Renal cortex interstitium (tissue), 11 donors: ENCODE measurements at regions not wholly inside any gene's neighbourhood (a gene's known extent, or its start where the extent isn't known, plus 50 kb on each side); places are given as distances from the start of the nearest gene placed in this dataset.
"Not testable (repeated sequence)": the region's sequence is repeated elsewhere in the genome, so short reads cannot be mapped to it uniquely, and the experiment has no call there.

Experiments
- DNase-seq, 11 donors: peaks; one replicate each; pipeline ENCODE4 v3.0.0-alpha.2; 2013; ENCODE audit warnings: low read depth in 9 of 11, low spot score in 4 of 11; ENCODE audit errors: extremely low read depth in 1 of 11

DNA sequence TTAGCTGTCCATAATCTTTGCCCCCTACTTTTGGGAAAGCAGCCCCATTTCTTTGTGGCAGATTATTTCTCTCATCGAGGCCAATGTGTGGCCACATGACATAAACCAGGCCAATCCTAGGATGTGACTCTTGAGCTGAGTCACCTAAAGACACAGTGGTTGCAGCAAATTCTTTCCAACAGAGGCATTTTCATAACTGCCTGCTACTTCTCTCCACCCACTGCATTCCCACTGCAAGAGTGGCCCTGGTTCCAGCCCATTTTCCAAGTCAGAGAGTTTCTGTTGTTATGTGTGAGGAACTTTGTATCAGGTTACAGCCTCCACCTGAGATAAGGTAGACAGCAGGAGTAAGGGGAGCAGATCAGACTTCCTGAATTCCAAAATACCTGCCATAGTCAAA is 195.2 kb downstream of the RGS9 start:
- no peak for DNase-seq

DNA sequence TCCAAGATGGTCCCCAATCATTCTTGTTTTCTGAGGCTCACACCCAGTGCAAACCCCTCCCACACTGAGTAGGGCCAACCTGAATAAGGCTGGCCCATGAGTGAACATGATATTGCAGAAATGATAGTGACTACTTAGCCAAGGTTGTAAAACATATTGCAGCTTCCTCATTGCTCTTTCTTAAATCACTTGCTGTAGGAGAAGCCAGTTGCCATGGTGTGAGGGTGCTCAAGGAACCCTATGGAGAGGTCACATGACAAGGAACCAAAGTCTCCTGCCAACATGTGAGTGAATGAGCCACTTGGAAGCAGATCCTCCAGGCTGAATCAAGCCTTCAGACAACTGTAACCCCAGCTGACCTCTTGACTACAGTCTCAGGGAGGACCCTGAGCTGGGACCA is 191.4 kb downstream of the RGS9 start:
- DNase-seq: no peak

DNA sequence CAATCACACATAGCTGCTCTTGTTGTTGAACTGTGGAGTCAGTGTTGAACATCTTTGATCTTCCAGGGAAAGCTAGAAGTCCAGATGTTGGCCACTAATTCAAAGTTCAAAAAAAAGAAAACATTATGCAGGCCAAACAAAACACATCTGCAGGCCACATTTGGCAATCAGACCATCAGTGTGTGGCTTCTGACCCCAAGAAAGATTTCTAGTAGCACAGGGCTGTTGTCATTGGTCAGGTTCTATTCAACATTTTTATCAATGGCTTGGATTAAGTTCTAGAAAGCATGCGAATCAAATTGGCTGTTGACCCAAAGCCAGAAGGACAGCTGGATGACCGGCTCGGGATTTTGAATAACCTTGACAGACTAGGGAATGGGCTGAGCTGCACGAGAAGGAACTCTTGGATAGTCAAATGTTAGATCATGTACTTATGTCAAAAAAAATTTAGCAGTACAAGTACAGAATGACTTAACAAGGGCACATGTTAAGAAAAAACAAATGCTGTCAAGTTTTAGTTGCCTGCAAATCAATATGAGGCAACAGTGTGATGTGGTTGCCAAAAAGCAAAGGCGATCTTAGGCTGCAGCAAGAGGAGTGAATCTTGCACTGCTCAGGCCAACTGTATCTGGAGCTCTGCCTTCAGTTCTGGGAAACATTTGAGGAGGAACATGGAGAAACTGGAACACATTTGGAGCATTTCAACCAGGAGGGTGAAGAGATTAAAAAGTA is 187.6 kb downstream of the RGS9 start:
- peak in 1 of 11 donors; percentile 6 for DNase-seq

DNA sequence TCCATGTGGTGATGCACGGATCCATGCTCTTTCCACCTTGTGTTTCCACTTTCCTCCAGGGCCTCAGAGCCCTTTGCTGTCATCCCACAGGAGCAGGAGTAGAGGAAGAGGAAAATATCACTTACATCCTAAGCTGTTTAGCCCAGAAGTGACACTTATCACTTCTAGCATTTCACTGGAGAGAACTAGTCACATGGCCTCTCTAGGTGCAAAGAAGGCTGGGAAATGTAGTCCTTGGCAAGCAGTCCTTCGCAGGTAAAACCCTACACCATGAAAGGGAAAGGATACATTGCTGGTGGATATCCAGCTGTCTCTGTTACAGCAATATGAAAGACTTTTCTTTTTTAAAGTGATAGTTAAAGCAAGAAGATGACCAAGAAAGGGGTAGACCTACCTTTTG is 185.9 kb downstream of the RGS9 start:
- DNase-seq: no peak

DNA sequence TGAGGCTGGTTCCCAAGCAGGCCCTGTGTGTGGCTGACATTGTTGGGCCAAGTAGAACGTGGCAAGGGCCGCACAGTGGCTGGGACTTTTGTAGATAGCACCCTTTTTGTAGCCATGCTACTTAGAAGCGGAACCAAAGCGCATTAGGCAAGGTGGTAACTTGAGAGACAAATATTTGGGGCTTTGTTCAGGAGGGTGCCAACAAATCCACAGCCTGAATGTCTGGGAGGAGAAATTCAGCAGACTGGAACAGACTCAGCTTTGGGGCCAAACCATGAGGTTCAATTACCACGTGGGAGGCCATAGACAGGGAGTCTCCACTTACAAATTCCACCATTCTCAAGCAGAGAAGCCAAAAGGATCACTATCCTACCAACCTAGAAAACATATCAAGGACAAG is 183.7 kb downstream of the RGS9 start:
- no peak for DNase-seq

DNA sequence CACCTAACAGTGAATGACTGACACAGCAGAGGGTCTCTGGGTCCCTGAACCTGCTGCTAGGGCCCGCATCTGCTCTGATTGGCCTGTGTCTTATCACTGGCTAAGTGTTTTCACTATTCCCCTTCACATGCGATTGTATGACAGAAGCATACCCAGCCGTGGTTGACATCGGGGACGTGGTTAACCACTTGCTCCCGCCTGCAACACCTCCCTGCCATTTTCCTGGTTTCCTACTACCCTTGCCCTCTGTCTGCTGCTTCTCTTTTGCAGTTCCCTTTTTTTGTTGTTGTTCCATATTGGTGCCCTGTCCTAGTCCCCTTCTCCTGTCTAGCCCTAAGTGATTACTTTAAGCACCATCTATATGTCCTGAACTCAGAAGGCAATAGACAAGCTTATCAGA is 177.0 kb downstream of the RGS9 start:
- no peak for DNase-seq

DNA sequence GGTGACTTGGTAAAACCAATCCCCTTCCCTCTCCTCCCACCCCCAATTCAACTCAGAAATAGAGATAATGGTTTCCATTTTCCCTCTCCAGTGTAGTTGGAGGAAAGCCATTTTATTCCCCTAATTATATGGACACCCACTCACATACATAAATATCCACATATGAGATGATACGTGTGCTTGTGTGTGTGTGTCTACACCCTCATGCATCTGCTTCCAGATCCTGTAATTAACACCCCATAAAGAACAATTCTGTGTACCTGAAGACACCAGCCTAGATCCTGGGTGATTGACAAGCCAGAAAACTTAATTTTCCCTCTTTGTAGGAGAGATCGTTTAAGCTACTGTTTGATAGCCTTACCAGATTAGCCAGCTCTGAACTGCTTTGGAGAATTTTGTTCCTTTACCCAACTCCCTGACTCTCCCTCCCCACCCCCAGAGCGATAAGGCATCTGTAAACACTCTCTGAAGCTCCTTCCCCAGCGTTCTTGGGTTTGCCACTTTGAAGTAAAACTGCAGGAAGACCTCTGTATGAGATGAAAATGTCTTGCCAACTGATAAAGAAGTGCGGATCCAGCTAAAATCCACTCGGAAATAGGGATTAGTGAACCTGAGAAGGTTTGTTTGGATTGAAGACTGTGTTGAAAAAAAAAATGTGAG is 175.7 kb downstream of the RGS9 start:
- no peak for DNase-seq

DNA sequence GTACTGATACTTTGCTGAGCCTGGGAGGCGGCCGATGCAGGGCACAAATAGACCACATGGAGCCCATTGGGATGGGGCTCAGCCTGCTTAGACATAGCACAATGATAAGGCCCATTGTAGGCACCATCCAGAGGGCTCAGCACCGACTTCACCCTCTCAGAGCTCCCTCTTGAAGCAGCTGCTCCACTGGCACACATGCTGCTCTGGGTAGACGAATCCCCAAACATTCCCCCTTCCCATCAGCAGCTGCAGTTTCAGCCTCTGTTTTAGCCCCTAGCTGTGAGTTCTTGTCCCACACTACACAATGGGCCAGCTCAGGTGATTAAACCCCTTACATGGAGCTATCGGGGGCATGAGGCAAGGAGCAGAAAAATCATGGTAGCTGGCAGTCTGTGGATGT is 174.1 kb downstream of the RGS9 start:
- no peak for DNase-seq

DNA sequence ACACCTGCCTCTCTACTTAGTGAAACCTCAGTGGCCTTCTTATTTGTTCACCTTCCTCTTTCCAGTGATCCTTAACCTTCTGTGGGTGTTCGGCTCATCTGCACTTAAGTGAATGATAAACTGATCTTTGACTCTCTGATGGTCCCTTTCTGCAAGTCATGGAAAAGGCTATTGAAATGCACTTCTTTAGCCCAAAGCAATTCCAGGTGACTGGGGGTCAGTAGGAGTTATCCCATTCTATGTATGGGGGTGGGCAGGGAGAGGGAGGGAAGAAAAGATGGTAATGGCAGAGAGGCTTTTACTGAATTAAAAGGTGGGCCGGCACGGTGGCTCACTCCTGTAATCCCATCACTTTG is 170.8 kb downstream of the RGS9 start:
- DNase-seq: no peak

DNA sequence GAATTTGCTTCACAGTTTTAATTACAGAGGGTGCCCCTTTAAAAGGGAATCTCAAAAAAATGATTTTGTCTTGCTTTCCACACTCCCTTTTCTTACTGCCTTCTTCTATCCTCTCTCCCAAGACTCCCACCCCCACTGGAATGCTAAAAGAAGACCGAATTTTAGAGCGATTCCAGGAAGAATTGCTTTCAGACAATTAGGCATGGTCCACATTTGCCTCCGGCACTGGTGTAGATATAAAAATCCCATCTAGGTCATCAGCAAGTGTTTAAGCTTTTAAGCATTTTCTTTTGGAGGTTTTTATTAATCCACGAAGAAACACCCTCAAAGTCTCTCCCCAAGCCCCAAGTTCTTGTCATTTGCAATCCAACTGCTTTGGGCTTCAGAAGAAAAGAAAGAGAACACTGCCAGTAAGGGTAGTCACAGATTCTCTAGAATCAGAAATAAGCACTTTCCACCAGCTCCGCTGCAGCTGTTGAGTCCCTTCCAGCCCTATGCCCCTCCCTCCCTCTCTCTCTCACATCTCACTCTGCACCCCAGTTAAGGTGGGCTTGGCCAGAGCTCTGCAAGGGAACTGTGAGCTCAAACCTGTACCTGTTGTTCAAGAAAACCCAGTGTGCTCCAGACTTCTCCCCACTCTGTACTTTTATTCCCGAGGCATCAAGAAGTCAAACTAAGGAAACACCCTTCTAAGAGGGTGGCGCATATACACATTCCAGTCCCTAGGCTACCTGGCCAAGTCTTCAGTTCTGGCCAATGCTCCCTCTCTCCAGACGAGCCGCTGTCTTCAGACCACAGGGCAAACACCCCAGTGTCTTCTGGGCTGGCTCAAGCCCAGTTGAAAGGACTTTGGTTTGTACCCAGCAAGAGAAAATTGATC is 170.2 kb downstream of the RGS9 start:
- DNase-seq: no peak

DNA sequence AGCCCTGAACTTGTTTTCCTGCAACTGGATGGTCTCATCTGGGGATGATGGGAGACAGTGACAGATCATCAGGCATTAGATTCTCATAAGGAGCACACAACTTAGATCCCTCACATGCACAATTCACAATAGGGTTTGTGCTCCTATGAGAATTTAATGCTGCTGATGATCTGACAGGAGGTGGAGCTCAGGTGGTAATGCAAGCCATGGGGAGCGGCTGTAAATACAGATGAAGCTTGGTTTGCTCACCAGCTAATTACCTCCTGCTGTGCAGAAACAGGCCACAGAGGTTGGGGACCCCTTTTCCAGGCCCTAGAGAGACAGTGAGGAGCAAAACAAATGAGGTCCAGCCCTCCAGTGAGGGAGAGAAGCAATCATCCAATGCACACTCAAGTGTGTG is 168.6 kb downstream of the RGS9 start:
- DNase-seq: no peak

DNA sequence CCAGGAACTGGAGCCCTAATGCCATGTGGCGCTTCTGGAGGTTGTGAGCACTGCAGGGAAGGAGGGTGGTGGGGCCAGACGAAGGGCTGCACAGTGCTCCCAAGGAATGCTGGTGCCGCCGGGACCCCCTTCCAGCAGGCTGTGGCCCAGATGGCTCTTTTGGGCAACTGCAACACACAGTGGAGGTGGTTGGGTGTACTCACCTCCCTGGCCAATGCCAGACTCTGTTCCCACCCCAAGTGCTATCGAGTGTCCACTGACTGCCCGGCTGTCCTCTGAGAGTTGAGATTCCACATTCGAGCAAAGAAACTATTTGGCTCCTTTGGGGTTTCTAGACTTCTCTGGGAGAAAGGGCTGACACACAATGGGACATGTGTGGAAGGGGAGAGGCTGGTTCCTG is 167.9 kb downstream of the RGS9 start:
- no peak for DNase-seq

DNA sequence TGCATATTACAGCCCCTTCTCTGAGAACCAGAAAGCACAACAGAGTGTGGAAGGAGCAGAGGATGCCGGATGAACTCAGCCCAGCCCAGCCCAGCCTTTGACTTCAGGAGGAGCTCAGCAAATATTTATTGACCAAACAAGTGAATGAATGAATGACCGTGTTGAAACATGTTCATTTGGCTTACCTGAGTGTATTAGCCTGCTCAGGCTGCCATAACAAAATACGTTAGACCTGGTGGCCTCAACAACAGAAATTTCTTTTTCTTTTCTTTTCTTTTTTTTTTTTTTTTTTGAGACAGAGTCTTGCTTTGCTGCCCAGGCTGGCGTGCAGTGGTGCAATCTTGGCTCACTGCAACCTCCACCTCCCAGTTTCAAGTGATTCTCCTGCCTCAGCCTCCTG is 164.7 kb downstream of the RGS9 start:
- DNase-seq: not testable (repeated sequence)

DNA sequence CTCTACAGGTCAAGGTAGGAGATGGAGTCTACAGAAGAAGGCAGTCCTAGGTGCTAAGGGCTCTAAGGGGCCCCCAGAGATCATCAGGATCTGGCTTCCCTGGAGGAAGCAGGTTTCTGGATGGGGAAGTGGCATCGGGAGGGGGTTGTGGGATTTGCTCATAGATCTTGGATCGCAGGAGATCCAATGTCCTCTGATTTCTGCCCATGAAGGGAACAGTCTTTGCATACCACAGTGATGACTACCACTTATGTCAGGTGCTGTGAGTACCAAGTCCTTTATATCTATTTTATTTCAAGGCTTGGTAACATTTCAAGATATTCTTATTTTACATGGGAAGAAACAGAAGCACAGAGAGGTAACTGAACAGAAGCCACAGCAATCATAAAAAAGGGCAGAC is 164.0 kb downstream of the RGS9 start:
- DNase-seq: no peak

DNA sequence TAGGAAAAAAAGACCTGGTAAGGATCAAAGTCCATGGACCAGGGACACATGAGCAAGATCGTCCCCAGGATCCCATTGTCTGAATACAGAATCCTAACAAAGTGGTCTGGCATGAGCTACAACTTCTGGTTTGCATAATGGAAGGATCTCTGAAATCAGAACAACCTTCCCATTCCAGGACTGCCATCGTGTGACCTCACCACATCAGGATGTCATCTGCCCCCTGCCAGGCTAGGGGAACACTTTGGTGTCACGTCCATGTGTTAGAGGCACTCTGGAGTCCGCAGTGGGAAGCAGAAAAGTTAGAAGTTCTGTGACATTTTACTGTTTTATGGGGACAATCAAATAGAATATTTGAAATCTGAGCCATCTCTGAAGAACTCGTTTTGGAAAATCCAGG is 160.7 kb downstream of the RGS9 start:
- no peak for DNase-seq

DNA sequence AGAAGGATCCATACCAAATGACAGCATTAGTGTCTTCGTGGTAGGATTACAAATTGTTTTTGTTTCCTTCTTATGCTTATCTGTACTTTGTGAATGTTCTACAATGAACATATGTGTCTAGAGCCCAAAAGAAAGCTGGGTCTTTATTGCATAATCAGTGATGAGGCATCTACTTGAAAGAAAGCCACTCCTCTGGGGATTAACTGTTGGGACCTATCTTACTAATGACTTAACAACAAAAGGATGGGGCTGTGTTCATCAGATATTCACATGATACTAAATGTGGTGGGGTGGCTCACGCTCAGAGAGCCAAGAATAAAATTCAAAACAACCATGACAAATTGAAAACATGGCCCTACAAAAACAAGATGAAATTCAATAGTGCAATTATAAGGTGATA is 160.2 kb downstream of the RGS9 start:
- DNase-seq: no peak

DNA sequence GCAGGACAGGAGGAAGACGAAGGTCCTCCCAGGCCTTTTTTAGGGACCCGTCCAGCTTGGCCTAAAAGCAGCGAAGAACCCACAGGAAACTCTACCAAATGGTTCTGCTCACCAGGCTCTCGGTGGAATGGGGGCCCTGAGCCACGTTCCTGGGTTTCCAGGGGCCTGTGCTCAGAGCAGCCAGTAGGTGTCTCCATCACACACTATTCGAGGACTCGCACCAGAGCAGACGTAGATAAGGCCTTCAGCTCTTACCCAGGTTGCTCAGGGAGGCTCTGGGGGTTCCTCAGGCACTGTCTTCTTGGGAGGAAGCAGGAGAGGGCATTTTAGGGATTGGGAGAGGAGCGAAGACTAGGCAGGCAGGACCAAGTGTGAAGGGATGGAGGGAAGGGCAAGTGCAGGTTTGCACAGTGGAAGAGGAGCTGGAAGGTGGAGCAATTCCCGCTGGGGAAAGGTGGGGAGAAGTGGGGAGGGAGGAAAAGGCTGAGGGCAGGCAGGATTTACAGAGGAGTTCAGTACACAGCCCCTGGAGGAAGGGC is 157.1 kb downstream of the RGS9 start:
- DNase-seq: peak in 10 of 11 donors; percentile 28 to 61 (median 44)

DNA sequence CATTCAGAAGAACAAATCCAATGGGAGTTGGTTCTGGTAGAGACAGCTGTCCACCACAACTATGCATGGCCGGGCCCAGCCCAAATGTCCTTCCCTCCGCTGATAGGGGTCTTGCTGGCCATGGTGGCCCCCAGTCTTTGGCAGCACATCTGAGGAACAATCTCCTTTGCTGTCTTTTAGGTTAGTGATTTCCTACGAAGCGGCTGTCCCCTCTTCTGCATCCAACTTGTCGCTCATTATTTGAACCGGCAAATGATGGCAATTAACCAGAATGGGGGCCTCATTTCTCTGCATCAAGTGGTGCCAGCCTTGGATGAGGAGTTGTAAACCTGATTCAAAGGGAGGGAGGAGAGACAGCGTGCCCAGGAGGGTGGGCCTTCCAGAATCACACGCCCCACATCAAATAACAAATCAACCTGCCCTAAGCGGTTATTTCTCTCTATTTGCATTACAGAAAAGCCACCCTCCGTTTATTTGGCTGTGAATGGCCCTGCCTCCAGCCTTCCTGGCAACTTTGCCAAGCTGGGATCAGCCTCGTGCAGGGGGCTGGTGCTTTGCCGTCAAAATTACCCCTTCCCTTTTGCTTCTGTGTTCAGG is 156.5 kb downstream of the RGS9 start:
- no peak for DNase-seq

DNA sequence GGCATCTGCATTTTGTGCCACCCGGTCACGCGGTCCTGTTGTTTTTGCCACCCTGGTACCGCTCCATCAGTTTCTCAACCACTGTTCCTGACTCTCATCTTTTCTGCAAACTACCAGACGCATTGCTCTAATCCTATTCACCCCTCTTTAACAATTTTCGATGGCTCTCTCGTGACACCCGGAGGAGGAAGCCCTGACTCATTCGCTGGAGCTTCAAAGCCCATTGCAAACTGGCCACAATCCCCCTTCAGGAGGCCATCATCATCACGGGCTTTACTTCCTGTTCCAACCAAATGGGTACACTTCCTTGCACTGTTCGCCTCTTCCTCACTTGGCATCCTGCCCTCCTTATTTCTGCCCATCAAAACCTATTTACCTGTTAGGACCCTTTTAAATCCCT is 155.3 kb downstream of the RGS9 start:
- DNase-seq: no peak

DNA sequence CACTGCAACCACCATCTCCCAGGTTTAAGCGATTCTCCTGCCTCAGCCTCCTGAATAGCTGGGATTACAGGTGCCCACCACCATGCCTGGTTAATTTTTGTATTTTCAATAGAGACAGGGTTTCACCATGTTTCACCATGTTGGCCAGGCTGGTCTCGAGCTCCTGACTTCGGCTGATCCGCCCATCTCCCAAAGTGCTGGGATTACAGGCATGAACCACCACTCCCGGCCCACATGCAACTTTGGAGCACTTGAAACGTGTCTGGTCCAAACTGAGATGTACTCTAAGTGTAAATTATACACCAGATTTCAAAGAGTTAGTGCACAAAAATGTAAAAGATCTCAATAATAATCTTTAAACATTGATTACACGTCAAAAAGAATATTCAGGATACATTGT is 154.1 kb downstream of the RGS9 start:
- not testable (repeated sequence) for DNase-seq
